Vagina (tissue), 2 donors: ENCODE measurements at regions not wholly inside any gene's neighbourhood (a gene's known extent, or its start where the extent isn't known, plus 50 kb on each side); places are given as distances from the start of the nearest gene placed in this dataset.
"Not testable (repeated sequence)": the region's sequence is repeated elsewhere in the genome, so short reads cannot be mapped to it uniquely, and the experiment has no call there.

Experiments
- DNase-seq, 2 donors: peaks; one replicate each; pipeline ENCODE4 v3.0.0-alpha.2; 2017; ENCODE audit errors: extremely low spot score in 2 of 2
- H3K27ac ChIP-seq: fragments of 200-600 bp; sonication (generic); one replicate; pipeline ENCODE4 v1.5.1; 2019
- H3K27me3 ChIP-seq: fragments of 200-600 bp; sonication (generic); one replicate; pipeline ENCODE4 v1.5.1; 2019
- H3K36me3 ChIP-seq, 2 donors: fragments of 200-600 bp; sonication (generic); one replicate each; pipeline ENCODE4 v1.5.1; 2017 to 2019
- H3K4me1 ChIP-seq: fragments of 200-600 bp; sonication (generic); one replicate; pipeline ENCODE4 v1.5.1; 2019
- H3K4me3 ChIP-seq, 2 donors: fragments of 200-600 bp; sonication (generic); 1 replicate in 1 of 2; 2 replicates in 1 of 2; pipeline ENCODE4 v1.5.1; 2016 to 2019
- H3K9me3 ChIP-seq: fragments of 200-600 bp; sonication (generic); one replicate; pipeline ENCODE4 v1.5.1; 2019
- POLR2A ChIP-seq, 2 donors: fragments of 450-650 bp; IDR thresholded peaks; one replicate each; pipeline ENCODE4 v1.6.1; 2017; ENCODE audit warnings: antibody characterized with exemption in 2 of 2, mild to moderate bottlenecking in 2 of 2, moderate library complexity in 2 of 2
- POLR2AphosphoS5 ChIP-seq, 2 donors: sonication (generic); formaldehyde crosslinking; IDR thresholded peaks; one replicate each; pipeline ENCODE4 v1.9.0; 2017; ENCODE audit warnings: antibody characterized with exemption in 2 of 2, mild to moderate bottlenecking in 2 of 2, low read depth in 1 of 2; ENCODE audit not compliant: insufficient read depth in 1 of 2
- intact Hi-C: fragments of 100-400 bp; cut with DNase I; formaldehyde crosslinking; loops from one replicate; pipeline ENCODE4 v1.15.1; 2023
- TF ChIP-seq, protein P1 (sequence below), 3 experiments: fragments of 450-650 bp in 2 of 3; fragments of 200-600 bp in 1 of 3; sonication (generic) in 1 of 3; IDR thresholded peaks; one replicate each; pipeline ENCODE4 v1.5.1; 2017 to 2019; ENCODE audit warnings: antibody characterized with exemption in 3 of 3, mild to moderate bottlenecking in 2 of 3, moderate library complexity in 2 of 3

DNA sequence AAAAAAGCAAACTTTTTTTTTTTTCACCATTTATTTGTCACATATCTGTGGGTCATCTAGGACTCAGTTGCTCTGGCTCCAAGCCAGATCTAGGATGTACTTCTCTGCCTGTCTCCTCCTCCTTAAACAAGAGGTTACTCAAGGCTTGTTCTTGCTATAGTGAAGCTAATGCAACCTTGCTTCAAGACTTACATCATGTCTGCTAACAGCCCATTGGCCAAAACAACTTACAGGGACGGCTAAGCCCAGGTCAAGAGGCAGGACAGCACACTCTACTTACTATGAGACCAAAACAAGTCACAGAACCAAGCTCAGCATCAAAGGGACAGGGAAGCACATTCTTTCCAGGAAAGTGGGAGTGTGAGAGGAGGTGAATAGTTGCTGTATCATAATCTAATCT, 123.8 kb upstream of the BNIP2 start:
- TF ChIP-seq POLR2A (IDR thresholded peaks at IDR 0.05) (no peak), POLR2AphosphoS5 (IDR thresholded peaks at IDR 0.05; ENCODE audit: insufficient read depth in 1 of 2, low read depth in 1 of 2) (no peak)
- TF ChIP-seq, protein P1, sequence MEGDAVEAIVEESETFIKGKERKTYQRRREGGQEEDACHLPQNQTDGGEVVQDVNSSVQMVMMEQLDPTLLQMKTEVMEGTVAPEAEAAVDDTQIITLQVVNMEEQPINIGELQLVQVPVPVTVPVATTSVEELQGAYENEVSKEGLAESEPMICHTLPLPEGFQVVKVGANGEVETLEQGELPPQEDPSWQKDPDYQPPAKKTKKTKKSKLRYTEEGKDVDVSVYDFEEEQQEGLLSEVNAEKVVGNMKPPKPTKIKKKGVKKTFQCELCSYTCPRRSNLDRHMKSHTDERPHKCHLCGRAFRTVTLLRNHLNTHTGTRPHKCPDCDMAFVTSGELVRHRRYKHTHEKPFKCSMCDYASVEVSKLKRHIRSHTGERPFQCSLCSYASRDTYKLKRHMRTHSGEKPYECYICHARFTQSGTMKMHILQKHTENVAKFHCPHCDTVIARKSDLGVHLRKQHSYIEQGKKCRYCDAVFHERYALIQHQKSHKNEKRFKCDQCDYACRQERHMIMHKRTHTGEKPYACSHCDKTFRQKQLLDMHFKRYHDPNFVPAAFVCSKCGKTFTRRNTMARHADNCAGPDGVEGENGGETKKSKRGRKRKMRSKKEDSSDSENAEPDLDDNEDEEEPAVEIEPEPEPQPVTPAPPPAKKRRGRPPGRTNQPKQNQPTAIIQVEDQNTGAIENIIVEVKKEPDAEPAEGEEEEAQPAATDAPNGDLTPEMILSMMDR (IDR thresholded peaks at IDR 0.05): no peak
- DNase-seq: no peak
- no peaks in the 10 kb centered on the region for H3K9me3 ChIP-seq
- H3K36me3 ChIP-seq: no peaks in the 10 kb centered on the region
- no peaks in the 10 kb centered on the region for H3K27me3 ChIP-seq
- no peaks in the 10 kb centered on the region for H3K4me1 ChIP-seq
- intact Hi-C loops: no loop called here
- no peak overlapping the region for H3K4me3 ChIP-seq
- H3K27ac ChIP-seq: no peak overlapping the region

DNA sequence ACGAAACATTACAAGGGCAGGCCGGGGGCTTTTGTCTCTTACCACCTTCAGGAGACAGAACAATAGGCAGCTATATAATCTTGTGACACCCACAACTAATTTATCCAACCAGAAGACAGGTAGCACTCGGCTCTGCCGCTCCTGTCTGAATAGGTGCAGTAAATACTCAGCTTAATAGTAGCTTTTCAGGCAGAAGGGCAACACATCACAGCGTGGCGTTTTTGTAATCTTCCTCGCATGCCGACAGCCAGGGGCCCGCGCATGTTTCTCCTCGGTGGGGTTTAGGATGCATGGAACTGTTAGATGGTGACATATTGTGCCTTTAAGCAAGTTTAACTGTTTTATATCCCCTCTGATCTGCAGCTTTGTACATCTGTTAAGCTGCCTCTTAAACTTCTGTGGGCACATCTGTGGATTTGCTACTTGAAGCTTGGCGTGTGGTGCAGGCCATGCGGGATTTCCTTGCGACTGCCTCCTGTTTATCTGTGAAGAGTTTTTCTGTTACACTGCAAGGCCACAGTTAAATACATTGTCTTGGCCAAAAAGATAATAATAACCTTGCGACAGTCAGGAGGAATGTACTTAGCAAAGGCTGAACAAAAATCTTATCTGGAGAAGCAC, 123.2 kb upstream of the BNIP2 start:
- Histone ChIP-seq H3K36me3 (no peaks in the 10 kb centered on the region), H3K9me3 (no peaks in the 10 kb centered on the region), H3K4me3 (no peak overlapping the region), H3K27ac (no peak overlapping the region), H3K27me3 (no peaks in the 10 kb centered on the region), H3K4me1 (no peaks in the 10 kb centered on the region)
- intact Hi-C loops: no loop called here
- no peak for DNase-seq
- TF ChIP-seq, protein P1 (IDR thresholded peaks at IDR 0.05): no peak
- TF ChIP-seq POLR2AphosphoS5 (IDR thresholded peaks at IDR 0.05; ENCODE audit: insufficient read depth in 1 of 2, low read depth in 1 of 2) (no peak), POLR2A (IDR thresholded peaks at IDR 0.05) (no peak)

DNA sequence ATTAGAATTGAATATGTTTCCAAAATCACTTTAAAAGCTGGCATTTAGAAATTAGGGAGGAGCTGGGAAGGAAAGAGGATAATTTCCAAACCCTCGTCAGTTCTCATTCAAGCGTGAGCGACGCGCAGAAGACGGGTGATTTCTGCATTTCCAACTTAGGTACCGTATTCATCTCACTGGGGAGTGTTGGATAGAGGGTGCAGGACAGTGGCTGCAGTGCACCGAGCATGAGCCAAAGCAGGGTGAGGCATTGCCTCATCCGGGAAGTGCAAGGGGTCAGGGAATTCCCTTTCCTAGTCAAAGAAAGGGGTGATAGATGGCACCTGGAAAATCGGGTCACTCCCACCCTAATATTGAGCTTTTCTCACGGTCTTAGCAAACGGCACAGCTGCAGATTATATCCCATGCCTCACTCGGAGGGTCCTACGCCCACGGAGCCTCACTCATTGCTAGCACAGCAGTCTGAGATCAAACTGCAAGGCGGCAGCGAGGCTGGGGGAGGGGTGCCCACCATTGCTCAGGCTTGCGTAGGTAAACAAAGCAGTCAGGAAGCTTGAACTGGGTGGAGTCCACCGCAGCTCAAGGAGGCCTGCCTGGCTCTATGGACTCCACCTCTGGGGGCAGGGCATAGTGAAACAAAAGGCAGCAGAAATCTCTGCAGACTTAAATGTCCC, 114.3 kb upstream of the BNIP2 start:
- DNase-seq, H3K27me3 ChIP-seq, H3K4me3 ChIP-seq, H3K9me3 ChIP-seq, H3K4me1 ChIP-seq, H3K36me3 ChIP-seq, intact Hi-C loops, H3K27ac ChIP-seq: not testable (repeated sequence)

DNA sequence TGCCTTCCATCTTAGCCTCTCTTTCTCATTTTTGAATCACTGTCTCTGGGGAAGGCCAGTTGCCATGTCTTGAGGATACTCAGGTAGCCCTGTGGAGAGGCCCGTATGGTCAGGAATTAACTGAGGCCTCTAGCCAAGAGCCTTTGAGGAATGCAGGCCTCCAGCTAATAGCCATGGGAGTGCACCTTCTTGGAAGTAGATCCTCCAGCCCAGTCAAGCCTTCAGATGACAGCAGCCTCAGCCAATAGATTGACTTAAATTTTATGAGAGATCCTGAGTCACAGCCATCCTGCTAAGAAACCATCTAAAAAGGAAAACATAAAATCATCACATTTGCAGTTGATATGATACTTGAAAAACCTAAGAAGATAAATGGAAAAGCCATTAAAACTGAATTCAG, 112.5 kb upstream of the BNIP2 start:
- H3K27ac ChIP-seq: no peak overlapping the region
- DNase-seq: no peak
- no peaks in the 10 kb centered on the region for H3K4me1 ChIP-seq
- TF ChIP-seq POLR2A (IDR thresholded peaks at IDR 0.05) (no peak), POLR2AphosphoS5 (IDR thresholded peaks at IDR 0.05; ENCODE audit: insufficient read depth in 1 of 2, low read depth in 1 of 2) (no peak)
- TF ChIP-seq, protein P1 (IDR thresholded peaks at IDR 0.05): no peak
- H3K9me3 ChIP-seq: no peaks in the 10 kb centered on the region
- H3K27me3 ChIP-seq: no peaks in the 10 kb centered on the region
- H3K36me3 ChIP-seq: no peaks in the 10 kb centered on the region
- H3K4me3 ChIP-seq: no peak overlapping the region
- intact Hi-C loops: no loop called here

DNA sequence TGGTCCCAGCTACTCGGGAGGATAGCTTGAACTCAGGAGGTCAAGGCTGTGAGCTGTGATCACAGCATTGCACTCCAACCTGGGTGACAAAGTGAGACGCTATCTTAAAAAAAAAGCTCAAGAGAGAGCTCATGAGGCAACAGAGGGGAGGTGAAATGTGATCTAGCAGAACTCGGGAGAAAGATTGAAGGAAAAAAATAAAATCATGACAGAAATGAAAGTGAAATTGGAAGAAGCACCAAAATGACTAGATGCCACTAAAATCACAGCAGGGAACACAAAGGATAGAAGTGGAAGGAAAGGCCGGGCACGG, 109.4 kb upstream of the BNIP2 start:
- no peaks in the 10 kb centered on the region for H3K36me3 ChIP-seq
- no peak for TF ChIP-seq POLR2A (IDR thresholded peaks at IDR 0.05)
- TF ChIP-seq, protein P1 (IDR thresholded peaks at IDR 0.05): no peak
- no peak for TF ChIP-seq POLR2AphosphoS5 (IDR thresholded peaks at IDR 0.05; ENCODE audit: insufficient read depth in 1 of 2, low read depth in 1 of 2)
- no peaks in the 10 kb centered on the region for H3K27me3 ChIP-seq
- no peak overlapping the region for H3K4me3 ChIP-seq
- intact Hi-C loops: no loop called here
- no peaks in the 10 kb centered on the region for H3K4me1 ChIP-seq
- no peaks in the 10 kb centered on the region for H3K9me3 ChIP-seq
- no peak for DNase-seq
- no peak overlapping the region for H3K27ac ChIP-seq
